Tibial artery (tissue), 4 donors: ENCODE measurements at regions not wholly inside any gene's neighbourhood (a gene's known extent, or its start where the extent isn't known, plus 50 kb on each side); places are given as distances from the start of the nearest gene placed in this dataset.

Experiments used
- DNase-seq, 2 donors: peaks; one replicate each; pipeline ENCODE4 v3.0.0-alpha.2; 2019
- H3K27ac ChIP-seq, 2 donors: fragments of 200-600 bp; sonication (generic) in 1 of 2; 1 replicate in 1 of 2; 2 replicates in 1 of 2; pipeline ENCODE4 v1.5.1; 2018 to 2019; ENCODE audit warnings: mild to moderate bottlenecking in 1 of 2
- H3K27me3 ChIP-seq, 2 donors: fragments of 200-600 bp; sonication (generic) in 1 of 2; one replicate each; pipeline versions ENCODE4 v1.5.1 to v1.6.0; 2016 to 2019
- H3K36me3 ChIP-seq, 3 donors: fragments of 200-600 bp; sonication (generic) in 2 of 3; one replicate each; pipeline ENCODE4 v1.5.1; 2016 to 2019; ENCODE audit warnings: mild to moderate bottlenecking in 2 of 3
- H3K4me1 ChIP-seq, 4 donors: fragments of 200-600 bp; sonication (generic) in 2 of 4; 1 replicate in 3 of 4; 2 replicates in 1 of 4; pipeline ENCODE4 v1.5.1; 2016 to 2019
- H3K4me3 ChIP-seq, 2 donors: fragments of 200-600 bp; sonication (generic) in 1 of 2; 1 replicate in 1 of 2; 2 replicates in 1 of 2; pipeline ENCODE4 v1.5.1; 2018 to 2019; ENCODE audit warnings: mild to moderate bottlenecking in 2 of 2
- H3K9me3 ChIP-seq, 3 donors: fragments of 200-600 bp; sonication (generic) in 1 of 3; one replicate each; pipeline ENCODE4 v1.5.1; 2016 to 2019
- CTCF ChIP-seq, 2 experiments: fragments of 200-600 bp in 1 of 2; fragments of 450-650 bp in 1 of 2; IDR thresholded peaks; one replicate each; pipeline ENCODE4 v1.5.1; 2017 to 2019; ENCODE audit warnings: antibody characterized with exemption in 2 of 2, mild to moderate bottlenecking in 1 of 2, moderate library complexity in 1 of 2
- intact Hi-C: fragments of 100-400 bp; cut with DNase I; formaldehyde crosslinking; loops from one replicate; pipeline ENCODE4 v1.15.0; 2023; ENCODE audit warnings: low total_unique reads

GRCh38 chr10:44064987-44065787, 319.7 kb downstream of the CXCL12 start:
- H3K9me3 ChIP-seq, result no peaks in the 10 kb centered on the region
- no peak for TF ChIP-seq CTCF (IDR thresholded peaks at IDR 0.05)
- peaks cover 0 to 50% (median 28%) of the 10 kb centered on the region in 4 donors for H3K4me1 ChIP-seq
- H3K27me3 ChIP-seq, result no peaks in the 10 kb centered on the region
- no peaks in the 10 kb centered on the region for H3K36me3 ChIP-seq
- no peak for DNase-seq
- intact Hi-C loops, result no loop called here
- H3K4me3 ChIP-seq, result no peak overlapping the region
- peak overlapping the region; percentile 56 to 67 for H3K27ac ChIP-seq

GRCh38 chr10:44064317-44064716, 320.6 kb downstream of the CXCL12 start:
- intact Hi-C loops, result no loop called here
- Histone ChIP-seq H3K9me3 (no peaks in the 10 kb centered on the region), H3K27me3 (no peaks in the 10 kb centered on the region), H3K36me3 (no peaks in the 10 kb centered on the region), H3K4me3 (no peak overlapping the region), H3K4me1 (peaks cover 0 to 42% (median 20%) of the 10 kb centered on the region in 4 donors), H3K27ac (peak overlapping the region in 1 of 2 donors; percentile 67)
- DNase-seq, result no peak
- TF ChIP-seq CTCF (IDR thresholded peaks at IDR 0.05), result no peak

- no peak for DNase-seq
- TF ChIP-seq CTCF (IDR thresholded peaks at IDR 0.05), result no peak
- Histone ChIP-seq H3K9me3 (no peaks in the 10 kb centered on the region), H3K27ac (no peak overlapping the region), H3K4me3 (no peak overlapping the region), H3K4me1 (peaks cover 0 to 35% (median 16%) of the 10 kb centered on the region in 4 donors), H3K36me3 (no peaks in the 10 kb centered on the region), H3K27me3 (no peaks in the 10 kb centered on the region)
- intact Hi-C loops, result no loop called here
Observed at GRCh38 chr10:44063686-44064085, 321.2 kb downstream of the CXCL12 start.

- intact Hi-C loops, result no loop called here
- no peak for DNase-seq
- TF ChIP-seq CTCF (IDR thresholded peaks at IDR 0.05), result no peak
- Histone ChIP-seq H3K9me3 (no peaks in the 10 kb centered on the region), H3K4me1 (peaks cover 0 to 24% (median 13%) of the 10 kb centered on the region in 4 donors), H3K27me3 (no peaks in the 10 kb centered on the region), H3K27ac (no peak overlapping the region), H3K4me3 (no peak overlapping the region), H3K36me3 (no peaks in the 10 kb centered on the region)
Observed at GRCh38 chr10:44060719-44061118, 324.2 kb downstream of the CXCL12 start.

GRCh38 chr10:44060221-44060620, 324.7 kb downstream of the CXCL12 start:
- no peak overlapping the region for H3K27ac ChIP-seq
- H3K36me3 ChIP-seq, result no peaks in the 10 kb centered on the region
- intact Hi-C loops, result no loop called here
- H3K4me3 ChIP-seq, result no peak overlapping the region
- H3K9me3 ChIP-seq, result no peaks in the 10 kb centered on the region
- DNase-seq, result no peak
- H3K27me3 ChIP-seq, result no peaks in the 10 kb centered on the region
- no peak for TF ChIP-seq CTCF (IDR thresholded peaks at IDR 0.05)
- peaks cover 0 to 19% (median 9%) of the 10 kb centered on the region in 4 donors for H3K4me1 ChIP-seq
